Neuronal stem cell (in vitro differentiated cells): ENCODE measurements at regions not wholly inside any gene's neighbourhood (a gene's known extent, or its start where the extent isn't known, plus 50 kb on each side); places are given as distances from the start of the nearest gene placed in this dataset.

ENCODE experiments used
- DNase-seq: peaks from one replicate; pipeline ENCODE4 v3.0.0-alpha.2; 2013; ENCODE audit warnings: low spot score
- H2AFZ ChIP-seq: one replicate; pipeline ENCODE4 v1.6.1; 2013; ENCODE audit warnings: mild to moderate bottlenecking, low read length, inconsistent platforms
- H2AK5ac ChIP-seq: 2 replicates; pipeline ENCODE4 v1.6.1; 2013; ENCODE audit warnings: low read depth, mild to moderate bottlenecking, inconsistent platforms, low read length, moderate library complexity, mixed read lengths
- H2BK120ac ChIP-seq: 2 replicates; pipeline ENCODE4 v1.6.1; 2013; ENCODE audit warnings: low read depth, mild to moderate bottlenecking, inconsistent platforms, low read length, moderate library complexity, mixed read lengths
- H2BK12ac ChIP-seq: one replicate; pipeline ENCODE4 v1.6.1; 2013; ENCODE audit warnings: low read length, inconsistent platforms
- H2BK15ac ChIP-seq: 2 replicates; pipeline ENCODE4 v1.6.1; 2013; ENCODE audit warnings: mild to moderate bottlenecking, low read length, inconsistent platforms, mixed read lengths
- H2BK5ac ChIP-seq: one replicate; pipeline ENCODE4 v1.6.1; 2013; ENCODE audit warnings: inconsistent platforms, mild to moderate bottlenecking, low read length, moderate library complexity
- H3K14ac ChIP-seq: one replicate; pipeline ENCODE4 v1.6.1; 2013; ENCODE audit warnings: low read length, inconsistent platforms
- H3K18ac ChIP-seq: 2 replicates; pipeline ENCODE4 v1.6.1; 2013; ENCODE audit warnings: low read length, inconsistent platforms
- H3K23ac ChIP-seq: 2 replicates; pipeline ENCODE4 v1.6.1; 2013; ENCODE audit warnings: low read depth, mild to moderate bottlenecking, mixed read lengths, low read length, inconsistent platforms; ENCODE audit not compliant: poor library complexity
- H3K27ac ChIP-seq: replicated peaks from 3 replicates; pipeline ENCODE4 v1.5.1; 2013; ENCODE audit warnings: low read length, inconsistent platforms
- H3K27me3 ChIP-seq, 3 experiments: 2 replicates each; pipeline ENCODE4 v1.6.1; 2013; ENCODE audit warnings: low read length in 3 of 3, mild to moderate bottlenecking in 2 of 3, inconsistent platforms in 1 of 3, low read depth in 1 of 3, mixed read lengths in 1 of 3, moderate library complexity in 1 of 3; ENCODE audit not compliant: control insufficient read depth in 3 of 3, insufficient read depth in 3 of 3
- H3K36me3 ChIP-seq, 2 donors: replicated peaks in 1 of 2; 2 replicates each; pipeline ENCODE4 v1.6.1; 2013; ENCODE audit warnings: low read length in 2 of 2; ENCODE audit not compliant: control insufficient read depth in 2 of 2, insufficient read depth in 2 of 2
- H3K4ac ChIP-seq: 2 replicates; pipeline ENCODE4 v1.6.1; 2013; ENCODE audit warnings: inconsistent platforms, mild to moderate bottlenecking, low read length, moderate library complexity
- H3K4me1 ChIP-seq, 2 donors: 1 replicate in 1 of 2; 2 replicates in 1 of 2; pipeline ENCODE4 v1.6.1; 2013; ENCODE audit warnings: low read length in 2 of 2, low read depth in 1 of 2; ENCODE audit not compliant: control insufficient read depth in 2 of 2, insufficient read depth in 1 of 2
- H3K4me2 ChIP-seq: one replicate; pipeline ENCODE4 v1.6.1; 2013; ENCODE audit warnings: mild to moderate bottlenecking, low read length, inconsistent platforms; ENCODE audit not compliant: insufficient read depth, poor library complexity, severe bottlenecking
- H3K4me3 ChIP-seq, 2 donors: 2 replicates each; pipeline ENCODE4 v1.5.1; 2013; ENCODE audit warnings: low read length in 2 of 2, mild to moderate bottlenecking in 2 of 2, inconsistent platforms in 1 of 2, moderate library complexity in 1 of 2
- H3K79me1 ChIP-seq: one replicate; pipeline ENCODE4 v1.6.1; 2013; ENCODE audit warnings: low read depth, mild to moderate bottlenecking, inconsistent platforms, low read length, moderate library complexity
- H3K9ac ChIP-seq: one replicate; pipeline ENCODE4 v1.6.1; 2013; ENCODE audit warnings: mild to moderate bottlenecking, low read depth, low read length, inconsistent platforms; ENCODE audit not compliant: poor library complexity
- H3K9me3 ChIP-seq, 2 donors: replicated peaks in 1 of 2; 2 replicates each; pipeline versions ENCODE3 to v1.6.1; 2013; ENCODE audit warnings: low read length in 2 of 2, mild to moderate bottlenecking in 2 of 2, inconsistent platforms in 1 of 2, low read depth in 1 of 2, mixed read lengths in 1 of 2, moderate library complexity in 1 of 2; ENCODE audit not compliant: control insufficient read depth in 2 of 2, insufficient read depth in 1 of 2
- H4K8ac ChIP-seq: one replicate; pipeline ENCODE4 v1.6.1; 2013; ENCODE audit warnings: low read depth, mild to moderate bottlenecking, inconsistent platforms, low read length, moderate library complexity
- H4K91ac ChIP-seq: one replicate; pipeline ENCODE4 v1.6.1; 2013; ENCODE audit warnings: low read length, low read depth, mild to moderate bottlenecking, inconsistent platforms; ENCODE audit not compliant: poor library complexity
- WGBS, 2 donors: extraction: QIAGEN DNeasy Blood & Tissue Kit; methylation state at CpG; one replicate each; pipeline ENCODE4 v1.1.7; 2013; ENCODE audit warnings: missing lambda C conversion rate in 2 of 2, mixed read lengths in 1 of 2; ENCODE audit not compliant: insufficient read length in 2 of 2, insufficient replicate concordance in 1 of 2; ENCODE audit errors: extremely low coverage in 2 of 2; 5-methylcytosine and 5-hydroxymethylcytosine counted together

DNA sequence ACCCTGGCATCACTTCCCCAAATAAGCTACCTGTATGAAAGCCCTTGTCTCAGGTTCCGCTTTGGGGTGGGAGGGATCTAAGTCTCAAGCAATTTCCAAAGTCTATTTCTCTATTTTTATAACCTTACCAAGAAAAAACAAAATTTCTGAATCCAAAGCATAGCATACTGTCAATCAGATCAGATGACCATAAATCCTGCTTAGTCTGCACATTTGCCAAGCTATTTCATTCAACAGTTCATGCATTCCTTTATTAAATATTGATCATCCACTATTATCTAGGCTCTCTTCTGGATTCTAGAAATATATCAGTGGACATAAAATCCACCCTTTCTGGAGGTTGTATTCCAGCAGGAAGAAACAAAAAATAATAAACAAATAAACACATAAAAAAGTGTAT, 263.5 kb upstream of the USP15 start:
- no peak overlapping the region for H2BK15ac ChIP-seq
- no peak overlapping the region for H3K18ac ChIP-seq
- H2BK120ac ChIP-seq: no peak overlapping the region
- no peak overlapping the region for H3K9ac ChIP-seq
- no peaks in the 10 kb centered on the region for H3K27me3 ChIP-seq
- no peak overlapping the region for H4K91ac ChIP-seq
- no peak overlapping the region for H2AK5ac ChIP-seq
- no CpG with 5 or more reads among the region's 1 CpG for WGBS, 2 donors
- H3K27ac ChIP-seq: no peak overlapping the region
- H2AFZ ChIP-seq: no peak overlapping the region
- no peak overlapping the region for H3K4ac ChIP-seq
- no peak overlapping the region for H3K4me2 ChIP-seq
- no peak overlapping the region for H4K8ac ChIP-seq
- H3K36me3 ChIP-seq: no peaks in the 10 kb centered on the region
- no peaks in the 10 kb centered on the region for H3K9me3 ChIP-seq
- no peak overlapping the region for H3K14ac ChIP-seq
- H3K23ac ChIP-seq: no peak overlapping the region
- H3K4me3 ChIP-seq: no peak overlapping the region
- H2BK12ac ChIP-seq: no peak overlapping the region
- H3K4me1 ChIP-seq: no peaks in the 10 kb centered on the region
- no peak overlapping the region for H2BK5ac ChIP-seq
- no peaks in the 10 kb centered on the region for H3K79me1 ChIP-seq
- no peak for DNase-seq

DNA sequence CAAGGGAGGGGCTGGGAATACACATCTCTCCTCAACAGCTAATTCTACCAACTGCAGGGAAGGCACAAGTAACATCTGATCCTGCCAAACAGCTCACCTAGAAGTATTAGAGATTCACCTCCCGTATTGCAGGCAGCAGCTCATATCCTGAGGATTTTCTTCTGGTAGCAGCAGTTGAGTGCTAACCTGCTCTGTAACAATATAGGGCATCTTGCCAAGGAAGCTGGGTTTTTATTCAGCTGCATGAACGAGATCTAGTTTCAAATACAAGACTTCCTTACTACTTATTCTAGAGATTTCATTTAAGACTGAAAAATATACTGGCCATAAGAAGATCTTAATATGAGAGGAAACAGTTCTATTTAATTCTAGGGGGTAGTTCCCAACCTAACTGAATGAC, 261.4 kb upstream of the USP15 start:
- Histone ChIP-seq H3K14ac (no peak overlapping the region), H3K27me3 (no peaks in the 10 kb centered on the region), H2AFZ (no peak overlapping the region), H3K9me3 (no peaks in the 10 kb centered on the region), H3K4ac (no peak overlapping the region), H2BK15ac (no peak overlapping the region), H2BK120ac (no peak overlapping the region), H2AK5ac (no peak overlapping the region), H3K23ac (no peak overlapping the region), H2BK12ac (no peak overlapping the region), H3K36me3 (no peaks in the 10 kb centered on the region), H3K4me1 (no peaks in the 10 kb centered on the region), H3K4me2 (no peak overlapping the region), H4K8ac (no peak overlapping the region), H4K91ac (no peak overlapping the region), H2BK5ac (no peak overlapping the region), H3K4me3 (no peak overlapping the region), H3K18ac (no peak overlapping the region), H3K79me1 (no peaks in the 10 kb centered on the region), H3K9ac (no peak overlapping the region), H3K27ac (no peak overlapping the region)
- WGBS, 2 donors: no CpG with 5 or more reads among the region's 2 CpGs
- no peak for DNase-seq

DNA sequence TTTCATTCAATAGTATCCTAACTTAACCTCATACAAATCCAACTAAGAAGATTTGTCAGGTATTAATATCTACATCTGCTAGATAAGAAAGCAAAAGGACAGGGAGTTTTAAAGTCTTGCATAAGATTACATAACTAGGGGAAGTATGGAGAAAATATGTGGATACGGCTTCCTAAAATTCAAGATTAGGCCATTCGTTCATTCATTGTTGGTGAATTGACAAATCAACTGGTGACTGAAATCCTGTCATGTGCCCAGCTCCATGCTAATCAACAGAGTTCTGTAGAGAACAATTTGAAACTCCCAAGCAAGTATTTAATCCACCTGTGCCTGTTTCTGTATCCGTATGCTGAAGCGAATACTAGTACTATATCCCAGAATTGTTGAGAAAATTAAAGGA, 260.9 kb upstream of the USP15 start:
- Histone ChIP-seq H3K23ac (no peak overlapping the region), H3K36me3 (no peaks in the 10 kb centered on the region), H3K9ac (no peak overlapping the region), H3K4me2 (no peak overlapping the region), H2AFZ (no peak overlapping the region), H3K9me3 (no peaks in the 10 kb centered on the region), H2AK5ac (no peak overlapping the region), H3K27me3 (no peaks in the 10 kb centered on the region), H2BK5ac (no peak overlapping the region), H3K18ac (no peak overlapping the region), H4K91ac (no peak overlapping the region), H3K14ac (no peak overlapping the region), H3K4me1 (no peaks in the 10 kb centered on the region), H3K4me3 (no peak overlapping the region), H2BK120ac (no peak overlapping the region), H2BK12ac (no peak overlapping the region), H2BK15ac (no peak overlapping the region), H4K8ac (no peak overlapping the region), H3K27ac (no peak overlapping the region), H3K79me1 (no peaks in the 10 kb centered on the region), H3K4ac (no peak overlapping the region)
- no peak for DNase-seq
- WGBS, 2 donors: no CpG with 5 or more reads among the region's 4 CpGs

DNA sequence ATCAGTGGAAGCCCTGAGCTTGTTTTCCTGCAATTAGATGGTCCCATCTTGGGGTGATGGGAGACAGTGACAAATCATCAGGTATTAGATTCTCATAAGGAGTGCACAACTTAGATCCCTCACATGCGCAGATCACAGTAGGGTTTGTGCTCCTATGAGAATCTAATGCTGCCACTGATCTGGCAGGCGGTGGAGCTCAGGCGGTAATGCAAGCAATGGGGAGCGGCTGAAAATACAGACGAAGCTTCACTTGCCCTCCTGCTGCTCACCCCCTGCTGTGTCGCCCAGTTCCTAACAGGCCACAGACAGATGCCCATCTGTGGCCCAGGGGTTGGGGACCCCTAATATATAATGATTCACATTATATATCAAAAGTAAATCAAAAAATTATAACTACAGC, 258.8 kb upstream of the USP15 start:
- Histone ChIP-seq H2BK15ac (no peak overlapping the region), H3K36me3 (no peaks in the 10 kb centered on the region), H3K9me3 (no peaks in the 10 kb centered on the region), H2BK12ac (no peak overlapping the region), H4K8ac (no peak overlapping the region), H3K27ac (no peak overlapping the region), H2AK5ac (no peak overlapping the region), H2BK5ac (no peak overlapping the region), H3K27me3 (no peaks in the 10 kb centered on the region), H3K4me1 (no peaks in the 10 kb centered on the region), H3K4me2 (no peak overlapping the region), H3K4me3 (no peak overlapping the region), H4K91ac (no peak overlapping the region), H3K14ac (no peak overlapping the region), H3K4ac (no peak overlapping the region), H3K9ac (no peak overlapping the region), H3K79me1 (no peaks in the 10 kb centered on the region), H2BK120ac (no peak overlapping the region), H2AFZ (no peak overlapping the region), H3K18ac (no peak overlapping the region), H3K23ac (no peak overlapping the region)
- DNase-seq: no peak
- WGBS, 2 donors: no CpG with 5 or more reads among the region's 6 CpGs
